ENCODE measurements at regions not wholly inside any gene's neighbourhood (a gene's known extent, or its start where the extent isn't known, plus 50 kb on each side); places are given as distances from the start of the nearest gene placed in this dataset.

- TF ChIP-seq CTCF (IDR thresholded peaks at IDR 0.05) (peak; percentile 19 to 32 (median 28)), POLR2A (IDR thresholded peaks at IDR 0.05) (no peak)
These were observed 304.4 kb upstream of the SMC2 start for GRCh38 chr9:103789686-103790085.

All from right lobe of liver (tissue), 4 donors.